ENCODE measurements at regions not wholly inside any gene's neighbourhood (a gene's known extent, or its start where the extent isn't known, plus 50 kb on each side); places are given as distances from the start of the nearest gene placed in this dataset.
"Not testable (repeated sequence)": the region's sequence is repeated elsewhere in the genome, so short reads cannot be mapped to it uniquely, and the experiment has no call there.

DNA sequence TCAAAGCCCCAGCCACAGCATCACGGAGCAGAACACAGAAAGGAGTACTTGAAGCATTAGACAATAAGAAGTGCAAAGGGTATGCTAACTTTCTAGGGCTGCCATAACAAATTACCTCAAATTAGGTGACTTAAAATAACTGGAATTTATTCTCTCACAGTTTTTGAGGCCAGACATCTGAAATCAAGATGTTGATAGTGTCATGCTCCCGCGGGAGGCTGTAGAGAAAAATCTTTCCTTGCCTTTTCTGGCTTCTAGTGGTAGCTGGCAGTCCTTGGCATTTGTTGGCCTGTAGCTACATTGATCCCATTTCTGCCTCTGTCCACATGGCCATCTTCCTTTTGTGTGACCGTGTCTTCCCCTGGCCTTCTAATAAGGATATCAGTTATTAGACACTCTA lies 51.9 kb upstream of the SPDL1 start:
- DNase-seq = no peak

DNA sequence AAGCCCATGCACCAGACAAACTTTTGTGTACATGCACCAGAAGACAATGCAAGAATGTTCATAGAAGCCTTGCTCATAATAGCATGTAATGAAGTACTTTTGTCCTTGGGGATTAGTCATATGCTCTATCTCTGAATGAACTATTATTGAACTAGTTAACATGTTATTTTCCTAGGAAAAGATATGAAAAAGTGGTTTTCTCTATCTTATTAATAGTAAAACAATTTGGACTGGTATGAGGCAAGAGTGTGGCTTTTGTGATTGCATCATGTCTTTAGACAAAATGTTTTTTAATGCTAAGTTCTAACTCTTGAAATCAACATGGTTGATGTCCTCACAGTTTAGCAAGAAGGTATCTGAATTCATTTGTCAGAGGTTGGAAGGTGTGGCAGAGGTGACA lies 55.7 kb upstream of the SPDL1 start:
- DNase-seq = no peak

DNA sequence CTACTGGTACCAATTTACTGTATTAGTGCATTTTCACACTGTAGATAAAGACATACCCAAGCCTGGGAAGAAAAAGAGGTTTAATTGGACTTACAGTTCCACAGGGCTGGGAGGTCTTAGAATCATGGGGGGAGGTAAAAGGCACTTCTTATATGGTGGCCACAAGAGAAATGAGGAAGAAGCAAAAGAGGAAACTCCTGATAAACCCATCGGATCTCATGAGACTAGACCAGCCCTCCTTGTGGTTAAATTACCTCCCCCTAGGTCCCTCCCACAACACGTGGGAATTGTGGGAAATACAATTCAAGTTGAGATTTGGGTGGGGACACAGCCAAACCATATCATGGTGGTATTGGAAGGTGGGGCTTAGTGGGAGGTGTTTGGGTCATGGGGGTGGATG lies 56.5 kb upstream of the SPDL1 start:
- no peak for DNase-seq

DNA sequence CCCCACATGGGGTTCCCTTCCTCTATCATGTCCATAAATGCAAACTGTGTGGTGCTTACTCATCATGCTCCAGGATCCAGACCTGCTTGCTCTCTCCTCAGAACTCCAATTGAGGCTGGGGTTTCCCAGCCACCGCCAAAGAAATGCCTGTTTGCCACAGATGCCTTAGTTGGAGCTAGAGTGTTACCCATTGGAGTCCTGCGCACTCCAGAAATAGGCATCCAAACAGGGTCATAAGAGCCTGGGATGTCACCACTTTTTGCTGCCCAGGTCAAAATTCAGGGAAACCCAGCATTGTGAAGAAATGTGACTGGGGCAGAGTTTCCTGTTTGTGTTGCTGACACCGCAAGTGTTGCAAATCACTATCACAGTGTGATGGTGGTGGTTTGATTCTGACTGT lies 60.7 kb upstream of the SPDL1 start:
- no peak for DNase-seq

DNA sequence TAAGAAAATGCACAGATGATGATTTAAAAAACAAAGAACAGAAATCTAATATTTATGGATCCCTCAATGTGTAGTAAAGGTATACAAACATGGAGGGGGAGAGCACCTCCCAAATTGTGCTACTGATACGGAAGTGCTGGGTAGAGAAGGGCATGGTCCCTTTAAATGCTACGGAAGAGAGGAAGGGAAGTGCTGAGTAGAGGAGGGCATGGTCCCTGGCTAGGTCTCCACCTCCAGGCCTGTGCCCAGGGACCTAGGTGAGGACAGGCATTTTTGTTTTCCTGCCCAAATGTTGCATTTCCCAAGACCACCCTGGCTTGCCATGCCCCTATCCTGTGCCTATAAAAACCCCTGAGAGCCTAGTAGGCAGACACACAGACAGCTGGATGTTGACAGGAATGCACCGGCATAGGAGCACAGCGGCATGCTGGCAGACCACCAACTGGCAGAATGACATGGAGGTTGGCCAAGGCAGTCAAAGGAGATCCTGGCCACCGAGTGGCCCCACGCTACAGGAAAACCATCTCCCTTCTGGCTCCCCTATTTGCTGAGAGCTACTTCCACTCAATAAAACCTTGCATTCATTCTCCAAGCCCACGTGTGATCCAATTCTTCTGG lies 62.1 kb upstream of the SPDL1 start:
- DNase-seq = peak; percentile 45

DNA sequence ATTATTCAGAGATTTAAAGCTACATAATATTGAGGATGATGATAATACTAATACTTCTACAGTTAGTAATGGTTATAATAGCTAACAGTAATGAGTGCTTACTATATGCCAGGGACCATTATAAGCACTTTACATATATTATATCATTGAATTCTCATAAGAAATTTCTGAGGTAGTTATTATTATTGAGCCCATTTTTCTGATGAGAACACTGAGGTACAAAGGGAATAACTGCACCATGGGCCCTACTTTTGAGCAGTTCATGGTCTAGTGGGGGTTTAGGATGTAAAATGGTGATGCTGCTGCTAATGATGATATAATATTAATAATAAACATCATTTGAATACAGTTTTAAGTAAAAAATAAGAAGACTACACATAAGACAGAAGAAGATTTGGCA lies 64.2 kb upstream of the SPDL1 start:
- no peak for DNase-seq

DNA sequence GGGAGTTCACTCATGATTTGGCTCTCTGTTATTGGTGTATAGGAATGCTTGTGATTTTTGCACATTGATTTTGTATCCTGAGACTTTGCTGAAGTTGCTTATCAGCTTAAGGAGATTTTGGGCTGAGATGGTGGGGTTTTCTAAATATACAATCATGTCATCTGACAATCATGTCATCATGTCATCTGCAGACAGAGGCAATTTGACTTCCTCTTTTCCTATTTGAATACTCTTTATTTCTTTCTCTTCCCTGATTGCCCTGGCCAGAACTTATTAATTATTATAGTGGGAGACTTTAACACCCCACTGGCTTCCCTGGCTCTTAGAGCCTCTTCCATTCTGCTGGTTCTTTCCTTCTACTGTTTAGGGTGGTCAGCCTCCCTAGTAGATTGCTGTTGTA lies 64.8 kb upstream of the SPDL1 start:
- DNase-seq = not testable (repeated sequence)

DNA sequence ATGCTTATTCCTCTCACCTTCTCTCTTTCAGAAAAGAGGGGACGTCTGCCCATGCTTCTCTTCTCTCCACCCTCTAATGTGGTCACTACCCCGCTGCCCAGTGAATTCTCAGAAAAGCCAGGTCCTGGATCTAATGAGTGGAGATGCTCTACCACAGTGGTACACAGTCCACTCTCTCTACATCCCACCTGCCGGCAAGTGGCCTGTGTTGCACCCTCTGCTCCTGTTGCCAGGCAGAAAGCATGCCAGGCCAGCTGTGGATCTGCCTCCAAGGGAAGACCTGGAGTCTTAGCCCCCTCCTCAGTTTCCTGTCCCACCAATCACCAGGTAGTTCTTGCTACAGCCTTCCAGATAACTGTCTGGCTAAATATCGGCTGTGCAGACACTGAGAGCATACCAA lies 71.2 kb upstream of the SPDL1 start:
- no peak for DNase-seq

DNA sequence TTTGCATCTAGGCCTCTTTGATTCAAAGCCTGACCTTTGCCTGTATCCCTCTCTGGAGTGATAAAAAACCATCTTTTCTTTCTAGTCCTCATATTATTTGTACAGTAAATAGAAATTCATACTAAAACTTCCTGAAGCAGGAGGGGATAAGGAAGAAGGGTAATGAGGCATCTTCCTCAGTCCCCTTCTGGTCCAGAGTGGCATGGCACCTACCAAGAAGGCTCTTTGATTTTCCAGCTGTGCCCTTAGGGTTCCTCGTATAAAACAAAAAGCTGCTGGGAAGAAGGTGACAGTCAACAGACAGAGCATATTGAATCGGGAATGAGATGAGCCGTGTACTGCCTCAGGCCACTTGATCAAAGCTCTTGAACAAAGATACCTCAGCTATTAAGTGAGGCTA lies 71.9 kb upstream of the SPDL1 start:
- DNase-seq = no peak

DNA sequence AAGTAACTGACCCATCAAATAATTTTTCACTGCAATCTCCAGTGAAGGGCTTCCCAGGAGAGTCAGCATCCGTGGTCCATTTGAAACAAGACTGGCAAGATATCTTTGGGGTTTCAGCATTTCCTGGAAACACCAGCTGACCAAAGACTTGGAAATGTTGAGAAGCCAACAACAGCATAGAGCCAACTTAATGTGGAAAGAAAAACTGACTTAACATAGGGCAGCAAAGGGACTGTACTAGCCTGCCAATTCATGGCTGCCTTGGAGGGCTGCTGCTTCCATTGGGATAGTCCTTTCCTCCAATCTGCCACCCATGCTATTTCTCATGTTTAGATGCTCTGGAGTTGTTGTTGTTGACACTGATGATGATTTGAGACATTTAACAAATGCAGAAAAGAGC lies 76.5 kb upstream of the SPDL1 start:
- no peak for DNase-seq

DNA sequence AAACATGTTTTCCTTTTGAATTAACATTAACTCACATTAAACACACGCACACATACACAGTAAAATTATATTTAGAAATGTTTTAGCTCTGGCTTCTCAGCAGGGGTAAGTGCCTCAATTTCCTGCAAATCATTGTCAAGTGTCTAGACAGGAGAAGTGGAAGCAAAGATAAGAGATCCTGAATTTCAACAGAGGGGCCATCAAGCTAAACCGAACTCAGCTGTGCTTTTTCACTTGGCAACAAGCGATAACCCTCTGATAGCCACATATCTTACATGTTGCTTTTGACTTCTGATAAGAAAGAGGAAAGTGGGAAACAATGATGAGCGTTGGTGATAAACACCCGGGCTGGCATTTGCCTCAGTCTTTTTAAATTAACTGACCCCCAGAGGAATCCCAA lies 79.7 kb upstream of the SPDL1 start:
- no peak for DNase-seq

DNA sequence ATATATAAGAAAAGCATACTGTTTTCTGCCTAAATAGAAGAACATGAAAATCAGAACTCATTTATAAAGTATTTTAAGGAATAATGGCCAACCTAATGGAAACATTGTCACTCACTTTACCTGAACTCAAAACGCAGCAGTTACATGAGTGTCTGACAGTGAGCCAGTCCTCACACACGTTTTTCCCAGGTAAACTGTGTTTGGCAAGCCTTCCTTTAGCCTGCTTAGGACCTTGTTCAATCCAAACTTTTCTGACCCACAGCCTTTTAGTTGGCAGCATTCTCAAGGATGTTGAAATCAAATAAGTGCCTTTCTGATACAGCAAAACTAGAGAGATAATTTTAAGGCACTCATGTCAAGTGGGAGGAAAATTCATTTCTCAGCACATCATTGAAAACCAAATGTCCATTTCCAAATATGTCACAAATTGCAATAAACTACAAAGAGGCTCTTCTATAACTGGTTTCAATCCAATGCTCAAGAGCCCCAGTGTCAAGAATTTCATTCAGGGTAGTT lies 83.5 kb upstream of the SPDL1 start:
- DNase-seq = no peak

DNA sequence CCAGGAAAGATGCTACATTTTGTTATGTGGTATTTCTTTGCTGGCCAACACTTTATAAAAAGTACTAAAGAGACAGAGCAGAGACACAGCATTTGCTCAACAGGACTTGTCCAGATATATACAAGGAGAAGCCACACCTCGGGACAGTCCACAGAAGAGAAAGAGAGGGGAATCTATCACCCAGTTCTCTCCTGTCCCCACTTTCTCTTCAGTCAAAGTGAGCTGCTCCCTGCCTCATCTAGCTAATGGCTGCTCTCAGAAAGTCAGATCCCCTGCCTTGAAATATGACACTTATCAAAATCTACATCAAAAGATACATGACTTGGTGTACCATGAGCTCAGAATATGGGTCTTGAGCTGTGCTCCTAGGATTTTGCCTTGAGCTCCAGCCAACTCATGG lies 86.7 kb upstream of the SPDL1 start:
- no peak for DNase-seq

DNA sequence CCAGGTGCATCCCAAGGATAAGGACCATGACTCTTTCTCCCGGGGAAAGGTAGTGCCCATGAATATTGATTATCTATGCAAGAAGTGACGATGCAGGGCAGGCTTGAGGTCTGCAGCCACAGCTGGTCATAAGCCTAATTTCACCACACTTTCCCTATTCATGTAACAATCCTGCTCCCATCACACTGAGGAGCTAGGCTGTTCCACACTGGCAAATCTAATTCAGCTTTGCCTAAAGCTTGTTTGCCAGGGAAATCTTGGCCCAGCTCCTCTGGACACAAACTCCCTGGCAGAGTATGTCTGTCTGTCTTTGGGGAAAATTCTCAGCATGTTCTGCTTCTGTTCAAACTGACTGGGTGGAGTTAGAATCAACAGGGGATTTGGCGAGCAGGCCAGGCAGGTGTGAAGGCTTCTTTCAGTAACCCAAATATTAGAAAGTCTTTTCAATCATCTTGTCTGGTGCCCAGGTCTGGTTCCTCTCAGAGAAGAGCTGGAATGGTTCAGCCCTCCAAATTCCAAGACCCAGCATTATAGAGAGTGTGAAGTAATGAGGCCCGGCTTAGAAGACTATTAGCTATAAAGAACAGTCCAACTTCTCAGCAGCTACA lies 88.5 kb upstream of the SPDL1 start:
- DNase-seq = peak; percentile 35

DNA sequence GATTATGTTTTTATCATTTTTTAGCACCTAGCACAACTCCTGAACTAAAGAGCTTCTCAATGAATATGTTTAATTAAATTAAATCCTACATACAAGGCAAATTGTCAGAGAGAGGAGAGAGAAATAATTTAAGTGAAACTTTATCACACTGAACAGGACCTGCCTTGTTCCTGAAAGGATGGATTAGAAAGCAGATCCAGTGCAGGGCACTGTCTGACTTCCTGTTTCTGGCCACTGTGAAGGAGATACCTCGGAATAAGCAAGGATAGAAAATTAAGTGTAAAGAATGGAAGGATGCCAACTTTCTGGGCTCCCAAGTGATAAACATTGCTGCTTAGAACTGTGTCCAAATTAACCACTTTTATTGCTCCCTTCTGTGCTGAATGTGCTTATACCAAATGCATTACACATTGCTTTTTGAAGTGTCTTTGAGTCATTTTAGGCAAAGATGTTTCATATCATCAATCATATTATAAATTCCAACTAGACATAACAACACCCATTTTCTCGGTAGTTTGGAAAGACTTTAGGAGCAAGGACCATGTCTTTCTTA lies 89.1 kb upstream of the SPDL1 start:
- no peak for DNase-seq

DNA sequence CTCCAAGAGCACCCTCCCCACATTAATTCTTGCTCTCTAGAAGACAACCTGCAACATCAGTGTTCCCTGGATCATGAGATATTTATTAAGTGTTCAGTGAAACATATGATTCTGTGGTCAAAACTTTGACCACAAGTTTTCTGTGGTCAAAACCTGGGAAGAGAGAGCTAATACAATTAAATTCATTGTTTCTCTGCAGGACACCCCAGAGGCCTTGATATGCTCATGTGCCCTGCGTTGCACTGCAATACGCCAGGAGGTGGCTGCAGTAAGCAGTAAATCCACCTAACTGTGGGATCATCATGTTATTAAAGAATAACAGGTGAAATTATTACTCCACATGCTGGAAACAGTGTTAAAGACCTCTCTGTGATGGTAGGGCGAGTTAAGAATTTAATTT lies 109.3 kb upstream of the SPDL1 start:
- DNase-seq = no peak

DNA sequence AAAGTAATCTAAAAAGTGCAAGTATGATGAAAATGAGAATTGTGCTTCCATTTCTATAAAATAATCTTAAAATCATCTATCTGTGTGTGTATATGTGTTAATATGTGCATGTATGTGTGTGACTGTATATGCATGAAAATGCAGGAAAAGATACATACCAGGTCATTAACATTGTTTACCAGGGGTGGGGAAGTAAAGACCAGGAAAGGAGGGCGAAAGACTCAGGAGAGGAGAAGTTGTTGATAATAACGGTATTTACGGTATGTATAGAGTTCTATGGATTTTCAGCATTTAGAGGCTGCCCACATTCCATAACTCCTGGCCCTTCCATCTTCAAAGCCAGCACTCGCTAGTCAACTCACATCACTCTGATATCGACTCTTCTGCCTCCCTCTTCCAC lies 111.0 kb upstream of the SPDL1 start:
- no peak for DNase-seq

DNA sequence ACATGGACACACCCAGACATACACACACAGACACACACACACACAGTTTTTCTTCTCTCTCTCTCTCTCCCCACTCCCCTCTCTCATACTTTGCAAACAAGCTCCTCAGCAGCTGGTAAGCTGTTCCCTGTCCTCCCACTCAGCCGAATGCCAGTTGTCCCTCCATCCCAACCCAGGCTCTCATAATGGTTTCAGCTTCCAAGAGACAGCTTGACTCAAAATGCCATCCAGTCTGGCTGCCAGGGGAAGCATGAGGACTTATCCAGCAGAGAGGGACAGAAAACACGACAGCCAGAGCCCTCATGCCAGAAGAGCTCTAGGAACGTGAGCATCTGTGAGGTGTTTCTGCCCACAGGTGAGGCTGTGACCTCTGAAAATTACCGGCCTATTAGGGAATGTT lies 112.6 kb upstream of the SPDL1 start:
- DNase-seq = no peak

DNA sequence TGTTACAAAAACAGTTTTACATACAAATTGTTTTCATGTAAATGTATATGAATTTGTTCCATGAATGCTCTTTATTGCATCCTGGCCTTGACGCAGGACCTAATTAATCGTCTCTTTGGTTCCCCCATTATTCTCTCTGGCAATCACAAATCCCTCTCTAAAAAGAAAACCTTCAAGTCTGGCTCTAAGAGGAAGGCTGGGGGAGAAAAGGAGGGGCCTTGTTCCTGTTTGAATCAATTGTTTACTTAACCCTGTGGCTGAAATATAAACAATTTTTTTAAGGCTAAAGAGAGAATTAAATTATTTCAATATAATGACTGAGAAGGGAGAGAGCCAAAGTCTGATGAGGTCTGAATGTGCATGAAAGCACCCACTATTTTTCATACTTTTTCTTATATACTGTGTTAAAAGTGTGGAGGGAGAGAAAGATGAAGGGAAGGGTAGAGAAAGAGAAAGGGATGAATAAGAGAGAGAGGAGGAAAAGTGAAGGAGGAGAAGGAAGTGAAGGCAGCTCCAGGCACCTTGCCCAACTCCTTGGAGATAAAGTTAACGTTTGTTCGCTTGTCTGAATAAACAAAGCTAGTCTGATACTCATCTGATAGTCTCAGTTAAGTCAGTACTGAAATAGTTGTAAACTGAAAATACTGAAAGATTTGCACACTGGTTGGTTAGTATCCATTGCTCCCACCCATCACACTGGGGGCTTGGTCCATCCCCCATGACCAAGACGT lies 116.4 kb upstream of the SPDL1 start:
- DNase-seq = no peak

DNA sequence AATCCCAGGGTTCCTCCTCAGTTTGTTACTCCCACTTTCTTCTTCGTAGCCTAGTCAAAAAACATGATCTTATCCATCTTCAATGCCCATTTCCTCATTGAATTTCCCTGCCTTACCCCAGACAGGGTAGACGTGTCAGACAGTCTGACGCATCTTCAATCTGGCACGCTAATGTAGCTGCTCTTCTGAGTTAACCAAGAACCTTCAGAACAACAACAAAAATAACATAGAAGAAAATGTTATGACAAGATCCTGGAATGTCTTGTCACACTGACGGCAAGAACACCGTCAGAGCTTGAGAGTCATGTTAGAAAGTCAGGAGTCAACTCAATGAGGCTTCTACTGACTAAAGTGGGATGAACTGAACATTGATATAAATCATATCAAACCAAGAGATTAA lies 122.7 kb upstream of the SPDL1 start:
- DNase-seq = no peak

DNA sequence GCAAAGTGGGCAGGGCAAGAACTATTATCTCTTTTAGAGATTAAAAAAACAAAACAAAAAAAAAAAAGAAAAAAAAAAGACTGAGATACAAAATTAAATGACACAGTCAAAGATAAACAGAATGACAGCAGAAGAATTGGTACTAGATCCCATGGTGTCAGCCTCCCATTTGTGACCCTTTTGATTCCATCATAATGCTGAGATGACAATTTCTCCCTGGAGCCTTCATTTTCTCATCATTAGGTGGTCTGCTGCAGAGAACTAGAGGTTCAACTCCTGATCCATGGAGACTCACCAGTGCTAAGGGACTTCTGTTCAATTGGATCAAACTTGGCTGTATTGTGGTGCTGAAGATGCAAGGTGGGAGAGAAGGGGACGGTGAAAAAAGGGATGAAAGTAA lies 123.5 kb upstream of the SPDL1 start:
- no peak for DNase-seq

DNA sequence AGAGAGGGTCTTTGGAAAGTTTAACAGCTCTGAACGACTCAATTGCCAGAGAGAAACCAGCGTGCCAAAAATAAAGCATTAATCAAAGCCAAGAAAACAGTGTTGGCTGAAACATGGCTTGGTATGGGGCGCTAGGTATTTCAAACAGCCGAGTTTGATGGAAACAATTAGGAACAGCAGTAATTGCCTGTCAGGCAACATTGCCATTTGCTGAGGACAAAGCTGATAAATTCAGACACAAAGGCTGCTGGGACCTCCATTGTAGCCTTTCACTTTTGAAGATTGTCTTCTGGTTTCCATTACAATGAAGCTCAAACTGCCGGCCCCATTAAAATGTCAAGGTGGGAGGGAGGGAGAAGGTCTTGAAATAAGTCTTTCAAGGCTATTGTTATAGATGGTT lies 125.4 kb upstream of the SPDL1 start:
- no peak for DNase-seq

DNA sequence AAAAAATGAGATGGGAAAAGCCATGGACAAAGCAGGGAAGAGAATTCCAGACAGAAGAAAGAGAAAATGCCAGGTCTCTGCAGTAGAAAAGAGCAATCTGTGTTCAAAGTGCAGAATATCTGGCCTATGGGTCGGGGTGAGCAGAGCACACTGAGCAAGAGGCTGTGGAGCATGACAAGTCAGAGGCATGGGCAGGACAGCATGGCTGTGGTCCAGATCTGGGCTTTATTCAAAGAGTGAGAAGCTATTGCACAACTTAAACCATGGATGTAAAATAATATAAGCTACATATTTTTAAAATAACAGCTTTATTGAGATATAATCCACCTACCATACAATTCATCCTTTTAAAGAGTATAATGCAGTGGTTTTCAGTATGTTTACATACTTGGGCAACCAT lies 133.1 kb upstream of the SPDL1 start:
- no peak for DNase-seq

DNA sequence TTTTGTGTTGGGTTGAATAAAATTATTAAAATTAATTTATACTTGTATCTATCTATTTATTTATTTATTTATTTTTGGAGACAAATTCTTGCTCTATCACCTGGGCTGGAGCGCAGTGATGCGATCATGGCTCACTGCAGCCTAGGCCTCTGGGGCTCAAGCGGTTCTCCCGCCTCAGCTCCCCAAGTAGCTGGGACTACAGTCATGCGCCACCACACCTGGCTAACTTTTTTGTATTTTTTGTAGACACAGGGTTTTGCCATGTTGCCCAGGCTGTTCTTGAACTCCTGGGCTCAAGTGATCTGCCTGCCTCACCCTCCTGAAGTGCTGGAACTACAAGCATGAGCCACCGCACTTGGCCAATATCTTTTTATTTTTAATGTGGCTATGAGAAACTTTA lies 134.7 kb upstream of the SPDL1 start:
- DNase-seq = no peak

All from right hindlimb (tissue), 1 donor.